Urothelium cell line (cell line): ENCODE measurements at regions not wholly inside any gene's neighbourhood (a gene's known extent, or its start where the extent isn't known, plus 50 kb on each side); places are given as distances from the start of the nearest gene placed in this dataset.
"Not testable (repeated sequence)": the region's sequence is repeated elsewhere in the genome, so short reads cannot be mapped to it uniquely, and the experiment has no call there.

Source experiments
- DNase-seq: peaks from one replicate; pipeline ENCODE4 v3.0.0; 2011; ENCODE audit warnings: low spot score, mixed read lengths
- FAIRE-seq: peaks from 2 replicates; lab custom pipeline; 2011; peaks lifted over from hg19 to GRCh38; lab: Jason Lieb, UNC

- no peak for DNase-seq
Measured at GRCh38 chr9:113738893-113739604, 137.1 kb upstream of the ZNF618 start.

DNA sequence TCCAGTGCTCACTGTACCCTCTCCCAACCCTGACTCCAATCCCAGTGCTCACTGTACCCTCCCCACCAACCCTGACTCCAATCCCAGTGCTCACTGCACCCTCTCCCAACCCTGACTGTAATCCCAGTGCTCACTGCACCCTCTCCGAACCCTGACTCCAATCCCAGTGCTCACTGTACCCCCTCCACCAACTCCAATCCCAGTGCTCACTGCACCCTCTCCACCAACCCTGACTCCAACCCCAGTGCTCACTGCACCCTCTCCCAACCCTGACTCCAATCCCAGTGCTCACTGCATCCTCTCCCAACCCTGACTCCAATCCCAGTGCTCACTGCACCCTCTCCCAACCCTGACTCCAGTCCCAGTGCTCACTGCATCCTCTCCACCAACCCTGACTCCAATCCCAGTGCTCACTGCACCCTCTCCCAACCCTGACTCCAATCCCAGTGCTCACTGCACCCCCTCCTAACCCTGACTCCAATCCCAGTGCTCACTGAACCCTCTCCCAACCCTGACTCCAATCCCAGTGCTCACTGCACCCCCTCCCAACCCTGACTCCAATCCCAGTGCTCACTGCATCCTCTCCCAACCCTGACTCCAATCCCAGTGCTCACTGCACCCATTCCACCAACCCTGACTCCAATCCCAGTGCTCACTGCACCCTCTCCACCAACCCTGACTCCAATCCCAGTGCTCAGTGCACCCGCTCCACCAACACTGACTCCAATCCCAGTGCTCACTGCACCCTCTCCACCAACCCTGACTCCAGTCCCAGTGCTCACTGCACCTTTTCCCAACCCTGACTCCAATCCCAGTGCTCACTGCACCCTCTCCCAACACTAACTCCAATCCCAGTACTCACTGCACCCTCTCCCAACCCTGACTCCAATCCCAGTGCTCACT lies 136.3 kb upstream of the ZNF618 start:
- not testable (repeated sequence) for DNase-seq, FAIRE-seq

More at GRCh38 chr9:113738893-113739604, 137.1 kb upstream of the ZNF618 start:
- no peak for FAIRE-seq

DNA sequence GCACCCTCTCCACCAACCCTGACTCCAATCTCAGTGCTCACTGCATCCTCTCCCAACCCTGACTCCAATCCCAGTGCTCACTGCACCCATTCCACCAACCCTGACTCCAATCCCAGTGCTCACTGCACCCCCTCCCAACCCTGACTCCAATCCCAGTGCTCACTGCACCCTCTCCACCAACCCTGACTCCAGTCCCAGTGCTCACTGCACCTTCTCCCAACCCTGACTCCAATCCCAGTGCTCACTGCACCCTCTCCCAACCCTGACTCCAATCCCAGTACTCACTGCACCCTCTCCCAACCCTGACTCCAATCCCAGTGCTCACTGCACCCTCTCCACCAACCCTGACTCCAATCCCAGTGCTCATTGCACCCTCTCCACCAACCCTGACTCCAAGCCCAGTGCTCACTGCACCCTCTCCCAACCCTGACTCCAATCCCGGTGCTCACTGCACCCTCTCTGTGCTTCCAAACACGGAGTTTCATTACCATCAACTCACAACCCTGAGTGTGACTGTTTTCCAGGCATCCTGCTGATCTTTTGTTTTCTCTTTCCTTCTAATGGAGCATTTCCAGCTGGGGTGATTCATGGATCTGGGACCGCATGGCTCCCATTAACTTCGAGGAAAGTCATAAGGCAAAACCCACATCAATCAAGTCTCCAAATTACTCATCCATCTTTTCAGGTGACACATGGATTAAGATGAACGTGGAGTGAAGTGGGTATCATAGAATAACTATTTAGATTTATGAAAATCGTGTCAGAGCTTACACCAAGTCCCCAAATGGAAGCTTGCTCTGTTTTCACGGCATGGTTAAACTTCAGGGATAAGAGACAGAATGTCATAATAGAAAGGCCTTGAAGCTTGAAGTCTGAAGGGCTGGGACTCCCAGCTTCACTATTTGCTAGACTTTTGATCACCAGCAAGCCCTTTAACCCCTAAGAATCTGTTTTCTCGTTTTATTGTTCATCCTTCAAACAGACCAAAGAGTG lies 135.3 kb upstream of the ZNF618 start:
- not testable (repeated sequence) for FAIRE-seq
- peak; percentile 73 for DNase-seq

DNA sequence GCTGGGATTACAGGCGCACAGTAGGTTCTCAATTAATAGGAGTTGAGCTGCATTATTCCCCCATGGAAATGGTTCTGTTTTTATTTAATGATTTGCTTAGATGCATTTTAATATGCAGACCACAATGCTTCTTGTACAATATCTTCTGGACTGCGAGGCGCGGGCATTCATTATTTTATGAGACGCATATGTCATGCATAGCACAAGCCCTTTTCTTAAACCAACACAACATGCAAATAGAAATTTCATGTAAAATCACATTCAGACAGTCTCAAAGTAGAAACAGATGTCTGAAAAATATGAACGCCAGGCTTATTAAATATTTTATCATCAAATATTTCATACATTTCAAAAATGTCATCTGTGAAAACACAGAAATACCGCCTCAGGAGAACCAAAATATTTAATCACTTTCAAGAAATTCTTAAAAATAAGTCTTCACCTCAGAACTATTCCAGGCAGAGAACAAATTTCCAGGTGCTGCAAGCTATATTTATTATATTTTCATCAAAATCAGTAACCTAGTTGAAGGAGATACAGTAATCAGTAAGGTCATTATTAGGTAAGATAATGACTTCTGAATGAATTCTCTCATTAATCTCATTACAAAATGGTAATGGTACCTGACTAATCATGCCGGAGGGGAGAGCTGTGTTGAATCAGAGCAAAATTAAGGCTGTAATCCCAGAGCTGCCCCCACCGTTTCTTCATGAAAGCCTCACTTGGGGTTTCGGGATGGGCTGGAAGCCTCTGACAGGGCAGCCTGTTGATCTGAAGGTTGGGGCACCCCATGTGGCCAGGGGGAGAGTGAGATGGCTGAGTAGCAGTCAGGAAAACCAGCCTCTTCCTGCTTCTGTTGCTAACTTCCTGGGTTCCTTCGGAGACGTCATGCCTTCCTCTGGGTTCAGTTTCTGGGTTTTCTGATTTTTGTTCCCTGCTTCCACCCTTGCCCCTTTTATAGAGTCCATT lies 133.9 kb upstream of the ZNF618 start:
- no peak for FAIRE-seq
- DNase-seq: no peak

DNA sequence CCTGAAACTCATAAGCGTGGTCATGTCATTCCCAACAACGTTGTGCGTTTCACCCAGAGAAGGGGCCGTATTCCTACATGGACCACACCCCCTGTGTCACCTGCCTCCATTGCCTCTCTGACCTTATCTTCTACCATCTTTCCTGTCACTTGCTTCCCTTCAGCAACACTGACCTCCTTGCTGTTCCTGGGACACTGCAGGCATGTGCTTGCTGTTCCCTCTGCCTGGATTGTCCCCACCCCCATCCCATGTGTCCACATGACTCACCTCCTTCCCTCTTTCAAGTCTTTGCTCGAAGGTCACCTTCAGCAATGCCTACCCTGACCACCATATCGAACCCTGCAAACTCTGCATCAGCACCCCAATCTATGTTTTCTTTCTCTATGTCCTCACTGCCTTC lies 133.2 kb upstream of the ZNF618 start:
- no peak for DNase-seq
- no peak for FAIRE-seq

DNA sequence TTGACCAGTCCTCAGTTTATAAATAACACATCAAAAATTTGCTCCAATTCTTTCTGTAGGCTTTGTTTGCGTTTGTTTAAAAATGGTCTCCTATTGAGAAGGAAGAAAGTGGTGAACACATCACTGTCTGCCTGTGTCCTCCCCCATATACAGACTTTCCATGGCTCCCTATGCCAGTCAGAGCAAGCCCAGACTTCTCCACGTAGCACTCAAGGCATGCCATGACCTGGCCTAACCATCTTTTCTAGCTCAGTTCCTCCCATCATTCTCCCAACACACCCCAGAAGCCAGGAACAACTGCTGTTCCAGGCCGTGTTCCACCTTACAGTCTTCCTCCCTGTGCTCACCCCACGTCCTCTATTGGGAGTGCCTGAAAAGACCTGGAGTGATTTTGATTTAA lies 129.6 kb upstream of the ZNF618 start:
- FAIRE-seq: no peak
- DNase-seq: no peak

DNA sequence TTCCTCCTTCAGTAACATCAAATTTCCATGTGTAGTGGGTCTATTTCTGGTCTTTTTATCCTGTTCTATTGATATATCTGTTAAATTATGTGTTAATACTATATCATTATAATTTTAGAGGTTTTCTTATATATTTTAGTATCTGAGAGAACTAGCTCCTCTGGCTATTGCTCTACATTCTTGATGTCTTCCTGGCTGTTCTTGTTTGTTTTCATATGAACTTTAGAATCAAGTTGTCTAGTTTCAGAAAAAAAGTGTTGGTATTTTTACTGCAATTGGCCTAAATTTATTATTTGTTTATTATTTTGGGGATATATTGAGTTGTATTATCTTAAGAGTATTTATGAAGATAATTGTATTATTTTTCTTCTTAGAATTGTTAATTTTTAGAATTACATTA lies 128.0 kb upstream of the ZNF618 start:
- no peak for FAIRE-seq

GRCh38 chr9:113753398-113754119 lies 122.5 kb upstream of the ZNF618 start:
- FAIRE-seq (no peak), DNase-seq (no peak)

More for the DNA sequence above, 128.0 kb upstream of the ZNF618 start:
- no peak for DNase-seq

- no peak for FAIRE-seq
- no peak for DNase-seq
Measured at GRCh38 chr9:113754739-113755138, 121.4 kb upstream of the ZNF618 start.

GRCh38 chr9:113755433-113755832 lies 120.7 kb upstream of the ZNF618 start:
- FAIRE-seq: no peak
- no peak for DNase-seq

DNA sequence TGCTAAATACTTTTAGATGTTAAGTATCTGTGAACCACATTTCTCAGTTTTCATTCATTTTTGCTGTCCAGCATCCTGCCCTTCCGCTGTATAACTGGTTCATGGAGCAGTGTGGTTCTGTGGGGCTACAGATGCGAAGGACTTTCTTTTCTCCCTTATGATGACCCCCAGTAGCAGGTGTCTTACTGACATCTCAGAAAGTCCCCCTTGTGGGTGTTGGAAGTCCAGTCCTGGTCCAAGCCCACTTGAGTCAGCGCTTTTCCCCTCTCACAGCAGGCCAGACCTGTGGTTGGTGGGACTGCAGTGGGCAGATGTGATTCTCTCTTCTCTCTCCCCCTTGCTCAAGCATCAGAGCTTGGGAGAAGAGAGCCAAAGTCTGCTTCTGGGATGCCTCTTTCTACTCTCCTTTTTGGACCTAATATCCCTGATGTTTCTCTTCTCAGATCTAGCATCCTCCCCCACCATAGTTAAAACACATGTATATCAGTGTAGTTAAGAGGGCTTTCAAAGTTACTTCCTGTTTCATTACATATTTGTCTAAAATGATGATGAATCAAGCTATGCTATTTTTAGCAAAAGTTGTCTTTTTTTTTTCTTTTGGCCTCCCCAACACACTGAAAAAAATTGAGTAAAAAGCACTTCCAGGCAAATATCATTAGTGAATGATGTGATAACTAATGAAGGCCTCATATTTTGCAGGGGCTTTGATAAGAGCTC lies 119.5 kb upstream of the ZNF618 start:
- DNase-seq (no peak), FAIRE-seq (no peak)

DNA sequence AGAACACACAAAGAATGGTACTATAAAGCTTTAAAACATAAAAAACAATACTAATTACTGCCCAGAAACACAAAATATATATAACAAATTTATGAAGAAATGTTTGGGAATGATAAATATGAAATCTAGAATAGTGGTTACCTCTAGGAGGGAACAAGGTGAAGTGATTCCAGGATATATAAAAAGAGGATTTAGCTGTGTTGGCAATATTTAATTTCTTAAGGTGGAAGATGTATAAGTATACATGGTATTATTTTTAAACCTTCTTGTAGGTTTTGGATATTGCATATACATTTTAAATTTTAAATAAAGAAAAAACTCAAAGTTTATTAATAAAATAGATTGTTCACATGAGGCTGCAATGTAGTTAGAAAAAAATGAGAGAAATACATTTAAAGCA lies 112.7 kb upstream of the ZNF618 start:
- FAIRE-seq (no peak), DNase-seq (no peak)

- FAIRE-seq (no peak), DNase-seq (no peak)
Measured at GRCh38 chr9:113764572-113764971, 111.5 kb upstream of the ZNF618 start.

- FAIRE-seq (no peak), DNase-seq (no peak)
Measured at GRCh38 chr9:113769412-113769811, 106.7 kb upstream of the ZNF618 start.

DNA sequence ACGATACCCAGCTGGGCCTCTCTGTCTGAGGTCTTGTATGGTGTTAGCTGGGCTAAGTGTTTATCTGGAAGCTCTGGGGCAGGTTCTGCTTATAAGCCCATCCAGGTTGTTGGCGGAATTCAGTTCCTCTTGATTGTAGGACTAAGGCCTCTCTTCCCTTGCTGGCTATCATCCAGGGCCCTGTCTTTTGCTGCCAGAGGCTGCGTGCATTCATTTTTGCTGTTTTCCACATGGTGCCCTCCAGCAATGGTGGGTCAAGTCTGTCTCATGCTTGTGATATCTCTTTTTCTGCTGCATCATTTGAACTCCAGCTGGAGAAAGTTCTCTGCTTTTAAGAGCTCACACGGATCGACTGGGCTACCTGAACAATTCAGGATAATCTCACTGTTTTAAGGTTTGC lies 105.7 kb upstream of the ZNF618 start:
- no peak for FAIRE-seq
- no peak for DNase-seq

GRCh38 chr9:113771199-113771598 lies 104.9 kb upstream of the ZNF618 start:
- no peak for DNase-seq
- FAIRE-seq: no peak

DNA sequence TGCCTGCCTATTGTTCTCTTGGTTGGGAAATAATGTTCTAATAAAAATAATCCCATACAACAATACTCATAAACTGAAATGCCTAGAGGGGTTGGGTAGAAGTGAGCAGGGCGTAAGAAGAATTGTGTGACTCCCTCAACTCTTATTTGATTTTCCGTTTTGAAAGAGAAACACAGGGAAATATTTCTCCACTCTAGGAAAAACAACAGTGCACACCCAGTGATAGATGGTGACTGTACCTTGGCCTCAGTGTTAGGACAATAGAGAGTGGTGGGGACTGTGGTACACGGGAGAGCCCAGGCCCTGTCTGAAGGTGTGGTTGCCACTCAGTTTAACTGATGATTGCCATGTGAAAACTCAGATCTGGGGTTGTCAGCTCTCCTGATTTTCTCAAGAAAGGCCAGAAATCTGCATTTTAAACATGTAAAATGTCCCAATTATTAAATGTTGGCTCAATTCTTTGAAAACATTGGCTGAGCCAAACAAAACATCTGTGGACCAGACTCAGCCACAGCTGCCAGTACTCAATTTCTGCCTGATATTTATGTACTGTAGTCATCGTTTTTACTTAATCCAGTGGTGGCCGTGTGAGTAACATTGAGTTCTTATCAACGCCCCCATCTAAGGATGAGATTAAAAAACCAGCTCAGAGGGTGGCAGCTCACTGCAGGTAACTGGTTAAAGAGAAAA lies 103.8 kb upstream of the ZNF618 start:
- FAIRE-seq (no peak), DNase-seq (no peak)

GRCh38 chr9:113774963-113775362 lies 101.1 kb upstream of the ZNF618 start:
- FAIRE-seq: no peak

More at GRCh38 chr9:113774963-113775362, 101.1 kb upstream of the ZNF618 start:
- DNase-seq: no peak
